ENCODE measurements at regions not wholly inside any gene's neighbourhood (a gene's known extent, or its start where the extent isn't known, plus 50 kb on each side); places are given as distances from the start of the nearest gene placed in this dataset.
A peak's percentile ranks its signal among the peaks of the same experiment; 100 is the strongest.

DNA sequence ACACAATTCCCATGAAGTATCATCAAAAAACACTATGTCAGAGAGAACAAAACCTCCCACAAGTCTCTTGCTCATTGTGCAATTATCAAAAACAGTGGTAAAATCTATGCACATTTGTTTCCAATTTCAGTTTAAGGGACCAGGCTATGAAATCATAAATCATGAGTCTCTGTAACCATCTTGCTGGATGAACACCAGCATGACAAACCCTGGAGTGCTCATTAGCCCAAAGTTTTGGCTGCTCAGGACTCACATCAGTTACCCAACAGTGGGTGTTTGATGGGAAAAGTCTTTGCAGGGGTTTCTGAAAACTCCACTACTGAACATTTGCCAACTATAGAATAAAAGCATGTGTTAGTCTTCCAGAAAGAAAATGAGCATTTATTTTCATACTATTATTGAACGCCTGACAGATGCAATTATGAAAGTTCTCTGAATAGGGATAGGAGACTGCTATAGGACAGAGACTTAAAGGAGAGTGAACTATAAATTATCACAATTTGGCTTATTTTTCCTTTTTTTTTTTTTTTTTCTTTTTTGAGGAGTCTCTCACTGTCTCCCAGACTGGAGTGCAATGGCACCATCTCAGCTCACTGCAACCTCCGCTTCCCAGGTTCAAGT is 240.8 kb upstream of the KCNMB2 start:
- Histone ChIP-seq H3K9ac (ENCODE audit: low read depth, low read length, poor library complexity, severe bottlenecking) (no peak overlapping the region), H4K20me1 (ENCODE audit: insufficient read depth, low read length, poor library complexity, severe bottlenecking) (no peaks in the 10 kb centered on the region), H3K27me3 (ENCODE audit: insufficient read depth, low read length, poor library complexity, severe bottlenecking) (no peaks in the 10 kb centered on the region), H3K36me3 (ENCODE audit: insufficient read depth, low read length) (no peaks in the 10 kb centered on the region), H3K4me1 (ENCODE audit: insufficient read depth, low read length, poor library complexity, severe bottlenecking) (peaks cover 23% of the 10 kb centered on the region), H3K79me2 (ENCODE audit: insufficient read depth, low read length) (no peaks in the 10 kb centered on the region), H3K9me2 (replicated peaks; ENCODE audit: low read depth, low read length) (no peaks in the 10 kb centered on the region), H2AFZ (ENCODE audit: low read length) (no peak overlapping the region), H3K4me3 (ENCODE audit: low read length, poor library complexity, severe bottlenecking) (no peak overlapping the region), H3K9me3 (ENCODE audit: insufficient read depth, low read depth, low read length) (no peaks in the 10 kb centered on the region), H3F3A (ENCODE audit: low read depth) (no peaks in the 10 kb centered on the region), H3K4me2 (ENCODE audit: low read depth, low read length, poor library complexity, severe bottlenecking) (no peak overlapping the region)
- TF ChIP-seq EZH2phosphoT487 (IDR thresholded peaks at IDR 0.05; ENCODE audit: borderline replicate concordance) = no peak
- TF ChIP-seq, protein P1, sequence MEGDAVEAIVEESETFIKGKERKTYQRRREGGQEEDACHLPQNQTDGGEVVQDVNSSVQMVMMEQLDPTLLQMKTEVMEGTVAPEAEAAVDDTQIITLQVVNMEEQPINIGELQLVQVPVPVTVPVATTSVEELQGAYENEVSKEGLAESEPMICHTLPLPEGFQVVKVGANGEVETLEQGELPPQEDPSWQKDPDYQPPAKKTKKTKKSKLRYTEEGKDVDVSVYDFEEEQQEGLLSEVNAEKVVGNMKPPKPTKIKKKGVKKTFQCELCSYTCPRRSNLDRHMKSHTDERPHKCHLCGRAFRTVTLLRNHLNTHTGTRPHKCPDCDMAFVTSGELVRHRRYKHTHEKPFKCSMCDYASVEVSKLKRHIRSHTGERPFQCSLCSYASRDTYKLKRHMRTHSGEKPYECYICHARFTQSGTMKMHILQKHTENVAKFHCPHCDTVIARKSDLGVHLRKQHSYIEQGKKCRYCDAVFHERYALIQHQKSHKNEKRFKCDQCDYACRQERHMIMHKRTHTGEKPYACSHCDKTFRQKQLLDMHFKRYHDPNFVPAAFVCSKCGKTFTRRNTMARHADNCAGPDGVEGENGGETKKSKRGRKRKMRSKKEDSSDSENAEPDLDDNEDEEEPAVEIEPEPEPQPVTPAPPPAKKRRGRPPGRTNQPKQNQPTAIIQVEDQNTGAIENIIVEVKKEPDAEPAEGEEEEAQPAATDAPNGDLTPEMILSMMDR (conservative IDR thresholded peaks at IDR 0.05; ENCODE audit: low read length) = no peak

DNA sequence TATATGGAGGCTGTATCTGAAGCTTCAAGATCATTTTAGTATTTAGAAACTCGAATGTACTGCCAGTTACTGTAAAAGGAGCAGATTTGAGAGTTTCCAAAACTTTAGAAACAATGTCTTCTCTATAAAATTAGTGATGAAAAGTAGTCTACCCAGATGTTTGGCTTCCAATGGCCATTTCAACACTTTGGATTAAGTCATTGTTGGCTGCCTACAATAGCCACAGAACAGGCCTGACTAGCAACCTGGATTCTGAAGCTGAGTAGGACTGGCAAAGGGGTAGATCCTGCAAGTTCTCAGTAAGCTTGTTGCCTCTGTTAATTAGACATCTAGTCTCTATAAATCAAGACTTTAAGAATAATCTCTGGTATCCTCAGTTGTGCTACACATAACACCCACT is 239.0 kb upstream of the KCNMB2 start:
- no peaks in the 10 kb centered on the region for H3K9me3 ChIP-seq (ENCODE audit: insufficient read depth, low read depth, low read length)
- no peak for TF ChIP-seq EZH2phosphoT487 (IDR thresholded peaks at IDR 0.05; ENCODE audit: borderline replicate concordance)
- TF ChIP-seq, protein P1 (conservative IDR thresholded peaks at IDR 0.05; ENCODE audit: low read length) = no peak
- no peaks in the 10 kb centered on the region for H3K79me2 ChIP-seq (ENCODE audit: insufficient read depth, low read length)

DNA sequence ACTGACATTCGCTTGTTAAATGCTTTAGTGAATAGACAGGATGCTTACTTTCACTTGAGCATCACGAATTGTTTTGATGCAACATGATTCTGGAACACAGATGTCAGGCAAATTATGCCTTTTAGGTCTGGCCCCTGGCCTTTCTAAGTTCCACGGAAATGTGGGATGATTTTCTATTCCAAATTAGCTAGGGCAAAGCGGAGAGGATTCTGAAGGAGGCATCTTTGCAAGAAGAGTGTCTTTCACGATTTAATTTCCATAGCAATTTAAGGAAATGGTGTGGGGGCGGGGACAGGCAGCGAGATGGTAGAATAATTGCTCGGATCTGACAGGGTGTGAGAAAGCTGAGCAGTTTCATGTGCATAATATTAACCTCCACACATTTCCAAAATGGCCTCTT is 238.5 kb upstream of the KCNMB2 start:
- Histone ChIP-seq H3K9me3 (ENCODE audit: insufficient read depth, low read depth, low read length) (no peaks in the 10 kb centered on the region), H3K79me2 (ENCODE audit: insufficient read depth, low read length) (no peaks in the 10 kb centered on the region), H3K4me3 (ENCODE audit: low read length, poor library complexity, severe bottlenecking) (no peak overlapping the region), H3K27me3 (ENCODE audit: insufficient read depth, low read length, poor library complexity, severe bottlenecking) (no peaks in the 10 kb centered on the region), H3F3A (ENCODE audit: low read depth) (no peaks in the 10 kb centered on the region), H3K9me2 (replicated peaks; ENCODE audit: low read depth, low read length) (no peaks in the 10 kb centered on the region), H3K9ac (ENCODE audit: low read depth, low read length, poor library complexity, severe bottlenecking) (no peak overlapping the region), H3K4me1 (ENCODE audit: insufficient read depth, low read length, poor library complexity, severe bottlenecking) (peaks cover 7% of the 10 kb centered on the region), H3K36me3 (ENCODE audit: insufficient read depth, low read length) (no peaks in the 10 kb centered on the region), H3K4me2 (ENCODE audit: low read depth, low read length, poor library complexity, severe bottlenecking) (no peak overlapping the region), H4K20me1 (ENCODE audit: insufficient read depth, low read length, poor library complexity, severe bottlenecking) (no peaks in the 10 kb centered on the region), H2AFZ (ENCODE audit: low read length) (no peak overlapping the region)
- TF ChIP-seq, protein P1 (conservative IDR thresholded peaks at IDR 0.05; ENCODE audit: low read length) = no peak
- TF ChIP-seq EZH2phosphoT487 (IDR thresholded peaks at IDR 0.05; ENCODE audit: borderline replicate concordance) = no peak

More for the DNA sequence above, 239.0 kb upstream of the KCNMB2 start:
- Histone ChIP-seq H4K20me1 (ENCODE audit: insufficient read depth, low read length, poor library complexity, severe bottlenecking) (no peaks in the 10 kb centered on the region), H2AFZ (ENCODE audit: low read length) (peak overlapping the region; percentile 40; the same call in 1 of the 2 replicates), H3K4me3 (ENCODE audit: low read length, poor library complexity, severe bottlenecking) (no peak overlapping the region), H3K36me3 (ENCODE audit: insufficient read depth, low read length) (no peaks in the 10 kb centered on the region), H3F3A (ENCODE audit: low read depth) (no peaks in the 10 kb centered on the region), H3K27me3 (ENCODE audit: insufficient read depth, low read length, poor library complexity, severe bottlenecking) (no peaks in the 10 kb centered on the region), H3K9me2 (replicated peaks; ENCODE audit: low read depth, low read length) (no peaks in the 10 kb centered on the region), H3K4me1 (ENCODE audit: insufficient read depth, low read length, poor library complexity, severe bottlenecking) (peaks cover 8% of the 10 kb centered on the region), H3K4me2 (ENCODE audit: low read depth, low read length, poor library complexity, severe bottlenecking) (no peak overlapping the region), H3K9ac (ENCODE audit: low read depth, low read length, poor library complexity, severe bottlenecking) (no peak overlapping the region)

Measured in Loucy (cell line).